ENCODE measurements at regions not wholly inside any gene's neighbourhood (a gene's known extent, or its start where the extent isn't known, plus 50 kb on each side); places are given as distances from the start of the nearest gene placed in this dataset.

DNA sequence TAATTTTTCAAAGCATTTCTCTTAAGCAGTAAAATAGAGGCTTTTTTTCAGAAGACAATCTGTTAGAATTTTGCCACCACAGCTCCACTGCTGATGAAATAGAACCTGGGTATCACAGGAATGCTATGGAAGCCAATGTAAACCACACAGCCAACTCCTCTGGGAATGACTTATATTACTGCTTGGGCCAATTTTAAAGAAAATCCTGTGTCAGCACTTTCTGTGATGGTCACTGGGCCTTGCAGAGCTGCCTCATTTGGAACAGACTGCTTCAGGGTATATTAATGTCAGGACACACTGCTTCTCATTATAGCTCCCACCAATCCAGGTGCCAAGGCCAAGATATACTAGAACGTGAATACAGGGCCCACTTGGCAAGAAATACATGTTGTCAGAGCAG lies 144.1 kb upstream of the ACTBL2 start:
- Histone ChIP-seq H3K4me3 (ENCODE audit: low read depth, low read length) (no peak overlapping the region), H3K27me3 (ENCODE audit: control insufficient read depth, insufficient read depth, low read length) (peaks cover 3% of the 10 kb centered on the region), H3K36me3 (ENCODE audit: control insufficient read depth, insufficient read depth, low read length) (no peaks in the 10 kb centered on the region)
- FAIRE-seq (no peak), DNase-seq (ENCODE audit: low read depth) (no peak)
- TF ChIP-seq, protein P1, sequence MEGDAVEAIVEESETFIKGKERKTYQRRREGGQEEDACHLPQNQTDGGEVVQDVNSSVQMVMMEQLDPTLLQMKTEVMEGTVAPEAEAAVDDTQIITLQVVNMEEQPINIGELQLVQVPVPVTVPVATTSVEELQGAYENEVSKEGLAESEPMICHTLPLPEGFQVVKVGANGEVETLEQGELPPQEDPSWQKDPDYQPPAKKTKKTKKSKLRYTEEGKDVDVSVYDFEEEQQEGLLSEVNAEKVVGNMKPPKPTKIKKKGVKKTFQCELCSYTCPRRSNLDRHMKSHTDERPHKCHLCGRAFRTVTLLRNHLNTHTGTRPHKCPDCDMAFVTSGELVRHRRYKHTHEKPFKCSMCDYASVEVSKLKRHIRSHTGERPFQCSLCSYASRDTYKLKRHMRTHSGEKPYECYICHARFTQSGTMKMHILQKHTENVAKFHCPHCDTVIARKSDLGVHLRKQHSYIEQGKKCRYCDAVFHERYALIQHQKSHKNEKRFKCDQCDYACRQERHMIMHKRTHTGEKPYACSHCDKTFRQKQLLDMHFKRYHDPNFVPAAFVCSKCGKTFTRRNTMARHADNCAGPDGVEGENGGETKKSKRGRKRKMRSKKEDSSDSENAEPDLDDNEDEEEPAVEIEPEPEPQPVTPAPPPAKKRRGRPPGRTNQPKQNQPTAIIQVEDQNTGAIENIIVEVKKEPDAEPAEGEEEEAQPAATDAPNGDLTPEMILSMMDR (IDR thresholded peaks at IDR 0.05; ENCODE audit: insufficient read depth, low read length, severe bottlenecking) = no peak

DNA sequence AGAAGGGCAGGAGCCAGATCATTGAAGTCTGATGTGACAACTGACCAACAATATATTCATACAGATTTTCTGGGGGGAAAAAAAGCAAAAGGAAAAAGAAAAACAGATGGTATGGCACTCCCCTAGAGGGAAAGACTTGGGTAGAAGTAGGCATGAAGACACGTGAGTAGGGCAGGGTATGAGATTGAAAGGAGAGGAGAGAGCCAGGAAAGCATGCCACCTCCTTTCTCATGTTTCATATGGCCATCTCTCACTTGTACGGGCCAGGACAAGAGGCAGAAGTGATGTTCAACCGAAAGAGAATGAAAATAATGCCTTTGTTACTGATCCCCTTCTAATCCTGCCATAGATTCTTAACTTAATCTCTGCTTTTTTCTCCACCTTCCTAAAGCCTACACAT lies 139.0 kb upstream of the ACTBL2 start:
- DNase-seq (ENCODE audit: low read depth) = no peak
- FAIRE-seq = no peak
- Histone ChIP-seq H3K27me3 (ENCODE audit: control insufficient read depth, insufficient read depth, low read length) (no peaks in the 10 kb centered on the region), H3K36me3 (ENCODE audit: control insufficient read depth, insufficient read depth, low read length) (no peaks in the 10 kb centered on the region), H3K4me3 (ENCODE audit: low read depth, low read length) (no peak overlapping the region)
- TF ChIP-seq, protein P1 (IDR thresholded peaks at IDR 0.05; ENCODE audit: insufficient read depth, low read length, severe bottlenecking) = no peak

DNA sequence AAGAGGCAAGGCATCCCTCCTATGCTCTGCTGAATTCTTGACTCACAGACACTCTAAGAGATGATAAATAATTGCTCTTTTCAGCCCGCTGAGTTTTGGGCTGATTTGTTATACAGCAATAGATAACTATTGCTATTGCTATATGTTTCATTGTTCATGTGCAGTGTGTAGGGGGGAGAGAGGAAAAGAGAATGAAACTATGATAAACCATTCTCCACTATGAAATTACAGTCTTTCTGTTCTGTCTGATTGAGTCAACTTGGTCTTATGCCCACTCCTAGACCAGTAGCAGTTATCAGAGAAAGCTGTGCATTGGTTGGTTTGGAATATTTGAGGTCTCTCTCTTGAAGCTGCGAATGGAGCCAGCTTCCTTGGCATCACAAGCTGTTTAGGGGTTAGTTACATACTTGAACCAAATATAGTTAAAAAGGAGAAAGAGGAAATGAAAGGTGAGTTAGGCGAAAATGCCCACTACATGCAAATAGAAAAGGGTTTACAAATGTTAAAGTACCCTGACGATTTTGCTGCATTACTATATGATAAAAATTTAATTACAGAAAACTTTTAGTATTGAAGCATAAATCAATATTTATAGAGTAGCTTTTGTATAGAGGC lies 136.3 kb upstream of the ACTBL2 start:
- Histone ChIP-seq H3K4me3 (ENCODE audit: low read depth, low read length) (no peak overlapping the region), H3K27me3 (ENCODE audit: control insufficient read depth, insufficient read depth, low read length) (no peaks in the 10 kb centered on the region), H3K36me3 (ENCODE audit: control insufficient read depth, insufficient read depth, low read length) (no peaks in the 10 kb centered on the region)
- DNase-seq (ENCODE audit: low read depth) (no peak), FAIRE-seq (no peak)
- TF ChIP-seq, protein P1 (IDR thresholded peaks at IDR 0.05; ENCODE audit: insufficient read depth, low read length, severe bottlenecking) = no peak

- no peak overlapping the region for H3K4me3 ChIP-seq (ENCODE audit: low read depth, low read length)
- DNase-seq (ENCODE audit: low read depth) (no peak), FAIRE-seq (no peak)
- TF ChIP-seq, protein P1 (IDR thresholded peaks at IDR 0.05; ENCODE audit: insufficient read depth, low read length, severe bottlenecking) = no peak
- H3K36me3 ChIP-seq (ENCODE audit: control insufficient read depth, insufficient read depth, low read length) = no peaks in the 10 kb centered on the region
- no peaks in the 10 kb centered on the region for H3K27me3 ChIP-seq (ENCODE audit: control insufficient read depth, insufficient read depth, low read length)
Measured at GRCh38 chr5:57613741-57614140, 131.1 kb upstream of the ACTBL2 start.

DNA sequence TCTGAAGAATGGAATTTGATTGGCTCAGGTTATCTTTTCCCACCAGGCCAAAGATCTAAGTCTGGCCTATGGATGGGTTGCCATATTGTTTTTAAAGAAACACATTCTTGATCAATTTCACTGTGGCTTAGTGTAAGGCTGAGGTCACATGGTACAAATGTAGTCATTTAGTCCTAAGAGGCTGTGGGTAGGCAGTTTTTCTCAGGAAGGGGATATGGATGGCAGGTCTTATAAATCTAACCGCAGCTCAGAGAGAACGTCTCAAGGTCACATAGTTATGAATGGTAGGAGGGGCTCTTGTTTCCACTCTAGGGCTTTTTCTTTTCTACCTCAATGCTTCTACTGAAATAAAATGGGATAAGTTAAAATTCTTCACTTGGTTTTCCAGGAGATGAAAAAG lies 128.6 kb upstream of the ACTBL2 start:
- FAIRE-seq (no peak), DNase-seq (ENCODE audit: low read depth) (no peak)
- TF ChIP-seq, protein P1 (IDR thresholded peaks at IDR 0.05; ENCODE audit: insufficient read depth, low read length, severe bottlenecking) = no peak
- Histone ChIP-seq H3K4me3 (ENCODE audit: low read depth, low read length) (no peak overlapping the region), H3K36me3 (ENCODE audit: control insufficient read depth, insufficient read depth, low read length) (no peaks in the 10 kb centered on the region), H3K27me3 (ENCODE audit: control insufficient read depth, insufficient read depth, low read length) (no peaks in the 10 kb centered on the region)

GRCh38 chr5:57608542-57608941 lies 125.9 kb upstream of the ACTBL2 start:
- Histone ChIP-seq H3K4me3 (ENCODE audit: low read depth, low read length) (no peak overlapping the region), H3K36me3 (ENCODE audit: control insufficient read depth, insufficient read depth, low read length) (no peaks in the 10 kb centered on the region), H3K27me3 (ENCODE audit: control insufficient read depth, insufficient read depth, low read length) (peaks cover 3% of the 10 kb centered on the region)
- DNase-seq (ENCODE audit: low read depth) = no peak
- FAIRE-seq = no peak
- TF ChIP-seq, protein P1 (IDR thresholded peaks at IDR 0.05; ENCODE audit: insufficient read depth, low read length, severe bottlenecking) = no peak
